K562 (cell line): ENCODE measurements at regions not wholly inside any gene's neighbourhood (a gene's known extent, or its start where the extent isn't known, plus 50 kb on each side); places are given as distances from the start of the nearest gene placed in this dataset.

Source experiments
- ATAC-seq: fragments of 200-7000 bp; cut with Tn5 transposase; 3 replicates; pipeline ENCODE4 v1.9.1; 2020; ENCODE audit warnings: moderate library complexity
- BruUV-seq: library from RNA; stranded (reverse); fragments of 400-500 nt; replicated peaks from 2 replicates; lab custom pipeline; 2021; lab: Mats Ljungman, UMichigan
- CTCF ChIA-PET: fragments of 300-600 bp; formaldehyde crosslinking; extraction: SDS; loops from one replicate; lab custom pipeline; 2021; ENCODE audit warnings: low intra/inter-chr PET ratio; lab: Yijun Ruan, JAX
- POLR2A ChIA-PET: fragments of 300-600, 350-650 bp; sonication (Branson Sonifier 250); formaldehyde crosslinking; extraction: SDS; loops from one replicate; lab custom pipeline; 2021; ENCODE audit warnings: antibody characterized with exemption, inconsistent platforms; lab: Yijun Ruan, JAX
- DNase-seq, 4 experiments: peaks; one replicate each; pipeline versions ENCODE4 v3.0.0 to v3.0.0-alpha.2; 2011 to 2018; ENCODE audit warnings: low spot score in 3 of 4, mixed read lengths in 3 of 4; ENCODE audit errors: extremely low read depth in 1 of 4
- FAIRE-seq: peaks from 2 replicates; lab custom pipeline; 2011; peaks lifted over from hg19 to GRCh38; lab: Jason Lieb, UNC
- H2AFZ ChIP-seq: 2 replicates; pipeline ENCODE4 v1.6.0; 2011; ENCODE audit warnings: low read depth, low read length, control low read depth, inconsistent platforms
- H3K27ac ChIP-seq: fragments of 200-600 bp; 3 replicates; pipeline ENCODE4 v1.8.0; 2011; ENCODE audit warnings: low read depth, mild to moderate bottlenecking, control low read depth, inconsistent platforms, low read length, moderate library complexity, mixed read lengths; ENCODE audit errors: extremely low read depth
- H3K27me3 ChIP-seq, 2 experiments: fragments of 300-600 bp in 1 of 2; 2 replicates in 1 of 2; 3 replicates in 1 of 2; pipeline versions ENCODE4 v1.6.0 to v1.8.0; 2011; ENCODE audit warnings: inconsistent platforms in 2 of 2, low read length in 2 of 2, mild to moderate bottlenecking in 1 of 2, mixed read lengths in 1 of 2, moderate library complexity in 1 of 2; ENCODE audit not compliant: control insufficient read depth in 2 of 2, insufficient read depth in 2 of 2
- H3K36me3 ChIP-seq: fragments of 300-600 bp; 3 replicates; pipeline ENCODE4 v1.8.0; 2011; ENCODE audit warnings: mild to moderate bottlenecking, low read length, inconsistent platforms; ENCODE audit not compliant: control insufficient read depth, insufficient read depth
- H3K4me1 ChIP-seq, 2 experiments: fragments of 200-600 bp in 1 of 2; replicated peaks in 1 of 2; 2 replicates in 1 of 2; 3 replicates in 1 of 2; pipeline versions ENCODE4 v1.5.1 to v1.8.0; 2011; ENCODE audit warnings: inconsistent platforms in 2 of 2, low read length in 2 of 2, mild to moderate bottlenecking in 1 of 2, mixed read lengths in 1 of 2, moderate library complexity in 1 of 2; ENCODE audit not compliant: control insufficient read depth in 2 of 2, insufficient read depth in 2 of 2
- H3K4me2 ChIP-seq: 2 replicates; pipeline ENCODE4 v1.6.1; 2011; ENCODE audit warnings: low read length, control low read depth, inconsistent platforms, mixed read lengths; ENCODE audit not compliant: insufficient read depth
- H3K4me3 ChIP-seq: fragments of 200-600 bp; sonication (generic), shearing (Covaris generic); 2 replicates; pipeline ENCODE4 v1.5.1; 2016; ENCODE audit warnings: control low read depth, inconsistent platforms
- H3K79me2 ChIP-seq: fragments of 200-600 bp; 3 replicates; pipeline ENCODE4 v1.8.0; 2011; ENCODE audit warnings: low read length, inconsistent platforms; ENCODE audit not compliant: control insufficient read depth, insufficient read depth
- H3K9ac ChIP-seq, 2 experiments: 2 replicates each; pipeline versions ENCODE4 v1.6.0 to v1.6.1; 2011; ENCODE audit warnings: low read depth in 2 of 2, low read length in 2 of 2, control low read depth in 1 of 2, inconsistent platforms in 1 of 2, mild to moderate bottlenecking in 1 of 2, mixed read lengths in 1 of 2; ENCODE audit not compliant: insufficient read depth in 1 of 2
- H3K9me1 ChIP-seq: one replicate; pipeline ENCODE4 v1.6.0; 2011; ENCODE audit warnings: inconsistent platforms, mild to moderate bottlenecking, low read length, moderate library complexity; ENCODE audit not compliant: control insufficient read depth, insufficient read depth
- H3K9me3 ChIP-seq: replicated peaks from 2 replicates; pipeline ENCODE4 v1.5.1; 2011; ENCODE audit warnings: low read depth, low read length, inconsistent platforms; ENCODE audit not compliant: control insufficient read depth, insufficient read depth
- H4K20me1 ChIP-seq: replicated peaks from 2 replicates; pipeline ENCODE4 v1.6.1; 2011; ENCODE audit warnings: low read length, inconsistent platforms, mixed read lengths; ENCODE audit not compliant: control insufficient read depth, insufficient read depth
- CSDE1 ChIP-seq, 2 experiments: fragments of 450-650 bp; IDR thresholded peaks; 2 replicates each; pipeline ENCODE4 v1.6.1; 2016; ENCODE audit warnings: mild to moderate bottlenecking in 1 of 2
- DIDO1 ChIP-seq: fragments of 450-650 bp; IDR thresholded peaks from 2 replicates; pipeline ENCODE4 v1.6.1; 2016; ENCODE audit warnings: low read depth, missing biosample characterization, missing genetic modification characterization
- EHMT2 ChIP-seq: fragments of 450-650 bp; IDR thresholded peaks from 2 replicates; pipeline ENCODE4 v1.6.1; 2018; ENCODE audit warnings: antibody characterized with exemption
- EWSR1 ChIP-seq: fragments of 450-650 bp; IDR thresholded peaks from 2 replicates; pipeline ENCODE4 v1.6.1; 2018; ENCODE audit warnings: borderline replicate concordance, mild to moderate bottlenecking, low read depth, moderate library complexity; ENCODE audit not compliant: partially characterized antibody
- KLF10 ChIP-seq: fragments of 250-450 bp; sonication (Bioruptor Pico); IDR thresholded peaks from 2 replicates; pipeline ENCODE4 v1.6.1; 2021; ENCODE audit warnings: matching md5 sums
- MECOM ChIP-seq: fragments of 250-450 bp; sonication (Bioruptor Pico); IDR thresholded peaks from 2 replicates; pipeline ENCODE4 v1.8.0; 2022; ENCODE audit warnings: inconsistent platforms
- MTA2 ChIP-seq: fragments of 450-650 bp; IDR thresholded peaks from 2 replicates; pipeline ENCODE4 v1.6.1; 2016; ENCODE audit warnings: low read depth
- RBFOX2 ChIP-seq: fragments of 200-400 bp; formaldehyde crosslinking; IDR thresholded peaks from 2 replicates; pipeline ENCODE4 v1.6.1; 2017; ENCODE audit warnings: low read depth, mild to moderate bottlenecking, low read length, moderate library complexity
- RCOR1 ChIP-seq, 2 experiments: IDR thresholded peaks; 2 replicates each; pipeline ENCODE4 v1.6.1; 2012; ENCODE audit warnings: low read depth in 2 of 2, low read length in 2 of 2, borderline replicate concordance in 1 of 2, improper control_type of control experiment in 1 of 2
- SREBF2 ChIP-seq: sonication (generic); formaldehyde crosslinking; IDR thresholded peaks from 2 replicates; pipeline ENCODE4 v1.4.0; 2020; ENCODE audit warnings: mild to moderate bottlenecking, missing genetic modification reagents
- STAT5A ChIP-seq: IDR thresholded peaks from 2 replicates; pipeline ENCODE4 v1.6.1; 2012; ENCODE audit warnings: low read length, inconsistent platforms, borderline replicate concordance
- TGIF2 ChIP-seq: sonication (generic); formaldehyde crosslinking; IDR thresholded peaks from 2 replicates; pipeline ENCODE4 v1.8.1; 2022; ENCODE audit warnings: mild to moderate bottlenecking, missing genetic modification reagents, moderate library complexity
- YY1 ChIP-seq, 3 experiments: IDR thresholded peaks; 2 replicates each; pipeline ENCODE4 v1.6.1; 2011; ENCODE audit warnings: low read length in 2 of 3, mild to moderate bottlenecking in 2 of 3, moderate library complexity in 2 of 3, borderline replicate concordance in 1 of 3, control low read depth in 1 of 3, low read depth in 1 of 3; ENCODE audit not compliant: insufficient read depth in 3 of 3, insufficient replicate concordance in 2 of 3, control insufficient read depth in 1 of 3, insufficient read length in 1 of 3; ENCODE audit errors: extremely low read depth in 1 of 3
- ZNF146 ChIP-seq: IDR thresholded peaks from one replicate; pipeline ENCODE4 v1.6.1; 2018; ENCODE audit warnings: missing compliant biosample characterization; ENCODE audit not compliant: unreplicated experiment
- ZNF507 ChIP-seq: conservative IDR thresholded peaks from 2 replicates; pipeline ENCODE4 v1.6.1; 2017; ENCODE audit warnings: missing genetic modification characterization, missing compliant biosample characterization
- ZNF695 ChIP-seq: fragments of 450-650 bp; formaldehyde crosslinking; IDR thresholded peaks from 2 replicates; pipeline ENCODE4 v1.4.0; 2020; ENCODE audit warnings: mild to moderate bottlenecking, moderate library complexity
- ZNF696 ChIP-seq: fragments of 250-450 bp; sonication (Bioruptor Pico); conservative IDR thresholded peaks from 2 replicates; pipeline ENCODE4 v1.4.0; 2020; ENCODE audit warnings: mild to moderate bottlenecking, moderate library complexity
- ZSCAN29 ChIP-seq: fragments of 450-650 bp; IDR thresholded peaks from 2 replicates; pipeline ENCODE4 v1.6.1; 2017
- WGBS: fragments of 100-300 bp; shearing (Covaris generic); methylation state at CpG from one replicate; pipeline ENCODE4 v1.1.6; 2016; ENCODE audit warnings: low coverage, mixed read lengths; ENCODE audit not compliant: insufficient coverage; ENCODE audit errors: missing lambda C conversion rate; 5-methylcytosine and 5-hydroxymethylcytosine counted together
- in situ Hi-C: fragments of 300-500 bp; cut with MboI; formaldehyde crosslinking; loops from 4 replicates; pipeline ENCODE4 v1.15.0; 2018; ENCODE audit warnings: inconsistent platforms, mixed read lengths
- intact Hi-C: fragments of 100-400 bp; cut with micrococcal nuclease; formaldehyde crosslinking; loops from 2 replicates; pipeline ENCODE4 v1.14.2; 2022

GRCh38 chr5:2592766-2593165 lies 158.7 kb downstream of the IRX2 start:
- BruUV-seq: no TSS peak
- peaks cover 3 to 36% of the 10 kb centered on the region in 2 experiments; a peak in 3 of 5 replicates for H3K27me3 ChIP-seq
- ChIA-PET POLR2A (no interaction called here), CTCF (no interaction called here)
- TF ChIP-seq ZSCAN29: no peak
- no peak for TF ChIP-seq ZNF507 (tag)
- no peak for TF ChIP-seq TGIF2 (CRISPR knock-in tag)
- TF ChIP-seq STAT5A: no peak
- TF ChIP-seq EWSR1: no peak
- TF ChIP-seq MECOM: no peak
- TF ChIP-seq ZNF696 (CRISPR knock-in tag): no peak
- TF ChIP-seq CSDE1 (IDR thresholded peaks at IDR 0.05): no peak
- no peak for TF ChIP-seq DIDO1 (tag)
- no peak for TF ChIP-seq ZNF695 (CRISPR knock-in tag)
- TF ChIP-seq KLF10 (CRISPR knock-in tag): no peak
- TF ChIP-seq RCOR1 (IDR thresholded peaks at IDR 0.05; ENCODE audit: borderline replicate concordance in 1 of 2, low read depth in 2 of 2, low read length in 2 of 2): no peak
- TF ChIP-seq EHMT2: no peak
- no peak for TF ChIP-seq MTA2
- TF ChIP-seq RBFOX2: no peak
- TF ChIP-seq SREBF2 (CRISPR knock-in tag): no peak
- TF ChIP-seq YY1 (IDR thresholded peaks at IDR 0.05; ENCODE audit: borderline replicate concordance in 1 of 3, control insufficient read depth in 1 of 3, extremely low read depth in 1 of 3, insufficient read depth in 3 of 3, insufficient read length in 1 of 3, insufficient replicate concordance in 2 of 3, low read depth in 1 of 3, low read length in 2 of 3): no peak
- TF ChIP-seq ZNF146 (CRISPR knock-in tag): no peak
- no peaks in the 10 kb centered on the region for H3K79me2 ChIP-seq
- H3K9me1 ChIP-seq: no peaks in the 10 kb centered on the region
- WGBS: 3% methylated on average over 10 of the region's 10 CpGs
- intact Hi-C loops: no loop called here
- no peaks in the 10 kb centered on the region for H3K4me1 ChIP-seq
- DNase-seq: no peak
- in situ Hi-C loops: no loop called here
- ATAC-seq: no peak
- no peak overlapping the region for H2AFZ ChIP-seq
- no peak for FAIRE-seq
- no peaks in the 10 kb centered on the region; the same call in 1 of the 2 replicates for H4K20me1 ChIP-seq
- H3K9ac ChIP-seq: no peak overlapping the region
- no peaks in the 10 kb centered on the region for H3K9me3 ChIP-seq
- H3K4me2 ChIP-seq: no peak overlapping the region
- no peak overlapping the region for H3K4me3 ChIP-seq
- no peak overlapping the region for H3K27ac ChIP-seq
- H3K36me3 ChIP-seq: no peaks in the 10 kb centered on the region
